CD4-positive, alpha-beta T cell treated with Interleukin-15 for 4 hours (primary cell): ENCODE measurements at regions not wholly inside any gene's neighbourhood (a gene's known extent, or its start where the extent isn't known, plus 50 kb on each side); places are given as distances from the start of the nearest gene placed in this dataset.

Experiments
- DNase-seq: peaks from one replicate; pipeline ENCODE4 v3.0.0-alpha.2; 2020; ENCODE audit warnings: low spot score

- DNase-seq = no peak
These were observed 511.4 kb upstream of the MCTP2 start for GRCh38 chr15:93719921-93720351.

- no peak for DNase-seq
These were observed 514.6 kb upstream of the MCTP2 start for GRCh38 chr15:93716615-93717231.

GRCh38 chr15:93709708-93710107 is 521.7 kb upstream of the MCTP2 start:
- DNase-seq = no peak

- DNase-seq = no peak
These were observed 522.5 kb upstream of the MCTP2 start for GRCh38 chr15:93708724-93709445.

- no peak for DNase-seq
These were observed 523.6 kb upstream of the MCTP2 start for GRCh38 chr15:93707751-93708150.

- DNase-seq = no peak
These were observed 524.7 kb upstream of the MCTP2 start for GRCh38 chr15:93706495-93707292.

- no peak for DNase-seq
These were observed 525.5 kb upstream of the MCTP2 start for GRCh38 chr15:93705753-93706455.

- DNase-seq = no peak
These were observed 528.1 kb upstream of the MCTP2 start for GRCh38 chr15:93703092-93703739.

- DNase-seq = no peak
These were observed 531.3 kb upstream of the MCTP2 start for GRCh38 chr15:93700051-93700450.

GRCh38 chr15:93694033-93694432 is 537.3 kb upstream of the MCTP2 start:
- no peak for DNase-seq

GRCh38 chr15:93683651-93684050 is 547.7 kb upstream of the MCTP2 start:
- DNase-seq = no peak

- DNase-seq = no peak
These were observed 559.9 kb upstream of the MCTP2 start for GRCh38 chr15:93671387-93671943.

GRCh38 chr15:93670931-93671330 is 560.4 kb upstream of the MCTP2 start:
- DNase-seq = no peak

- no peak for DNase-seq
These were observed 567.0 kb upstream of the MCTP2 start for GRCh38 chr15:93664213-93664956.

GRCh38 chr15:93662162-93662885 is 569.0 kb upstream of the MCTP2 start:
- no peak for DNase-seq

GRCh38 chr15:93658026-93658816 is 569.2 kb upstream of the RGMA start:
- no peak for DNase-seq

GRCh38 chr15:93656041-93656440 is 567.0 kb upstream of the RGMA start:
- no peak for DNase-seq

- no peak for DNase-seq
These were observed 560.8 kb upstream of the RGMA start for GRCh38 chr15:93649691-93650235.

- DNase-seq = no peak
These were observed 557.2 kb upstream of the RGMA start for GRCh38 chr15:93646193-93646592.
